ENCODE measurements at regions not wholly inside any gene's neighbourhood (a gene's known extent, or its start where the extent isn't known, plus 50 kb on each side); places are given as distances from the start of the nearest gene placed in this dataset.
"Not testable (repeated sequence)": the region's sequence is repeated elsewhere in the genome, so short reads cannot be mapped to it uniquely, and the experiment has no call there.

GRCh38 chr3:144749536-144750253, 778.1 kb downstream of the DIPK2A start:
- ATAC-seq (replicated peaks); DNase-seq; H3K27me3 Mint-ChIP-seq; H3K27ac Mint-ChIP-seq; H3K9me3 Mint-ChIP-seq; H3K4me1 Mint-ChIP-seq (ENCODE audit: low read depth in 2 of 2); H3K36me3 Mint-ChIP-seq (ENCODE audit: insufficient read depth); H3K4me3 Mint-ChIP-seq: not testable (repeated sequence)

- H3K27me3 Mint-ChIP-seq, result no peaks in the 10 kb centered on the region
- H3K9me3 Mint-ChIP-seq, result peaks cover 0 to 10% of the 10 kb centered on the region in 2 donors
- H3K4me1 Mint-ChIP-seq (ENCODE audit: low read depth in 2 of 2), result no peaks in the 10 kb centered on the region
- H3K36me3 Mint-ChIP-seq (ENCODE audit: insufficient read depth), result no peaks in the 10 kb centered on the region
- no peak for DNase-seq
- no peak for ATAC-seq (replicated peaks)
- H3K4me3 Mint-ChIP-seq, result no peak overlapping the region
- no peak overlapping the region for H3K27ac Mint-ChIP-seq
These were observed 782.6 kb downstream of the DIPK2A start for GRCh38 chr3:144754076-144754783.

GRCh38 chr3:144756704-144757440, 785.2 kb downstream of the DIPK2A start:
- H3K4me3 Mint-ChIP-seq, result no peak overlapping the region
- no peaks in the 10 kb centered on the region for H3K27me3 Mint-ChIP-seq
- ATAC-seq (replicated peaks) (no peak), DNase-seq (no peak)
- H3K4me1 Mint-ChIP-seq (ENCODE audit: low read depth in 2 of 2), result no peaks in the 10 kb centered on the region
- no peak overlapping the region for H3K27ac Mint-ChIP-seq
- no peaks in the 10 kb centered on the region for H3K36me3 Mint-ChIP-seq (ENCODE audit: insufficient read depth)
- peaks cover 0 to 10% of the 10 kb centered on the region in 2 donors for H3K9me3 Mint-ChIP-seq

- no peak for ATAC-seq (replicated peaks)
- H3K4me3 Mint-ChIP-seq, result no peak overlapping the region
These were observed 789.2 kb downstream of the DIPK2A start for GRCh38 chr3:144760831-144761230.

GRCh38 chr3:144762091-144762490, 790.5 kb downstream of the DIPK2A start:
- ATAC-seq (replicated peaks) (no peak), DNase-seq (no peak)
- Mint-ChIP-seq H3K9me3 (peaks cover 0 to 5% of the 10 kb centered on the region in 2 donors), H3K4me1 (ENCODE audit: low read depth in 2 of 2) (no peaks in the 10 kb centered on the region), H3K27ac (no peak overlapping the region), H3K36me3 (ENCODE audit: insufficient read depth) (no peaks in the 10 kb centered on the region), H3K4me3 (no peak overlapping the region), H3K27me3 (no peaks in the 10 kb centered on the region)

More at GRCh38 chr3:144760831-144761230, 789.2 kb downstream of the DIPK2A start:
- no peak for DNase-seq
- H3K9me3 Mint-ChIP-seq, result peaks cover 0 to 4% of the 10 kb centered on the region in 2 donors
- no peaks in the 10 kb centered on the region for H3K4me1 Mint-ChIP-seq (ENCODE audit: low read depth in 2 of 2)
- H3K36me3 Mint-ChIP-seq (ENCODE audit: insufficient read depth), result no peaks in the 10 kb centered on the region
- no peaks in the 10 kb centered on the region for H3K27me3 Mint-ChIP-seq
- H3K27ac Mint-ChIP-seq, result no peak overlapping the region

GRCh38 chr3:144763878-144764454, 792.3 kb downstream of the DIPK2A start:
- H3K27ac Mint-ChIP-seq, result no peak overlapping the region
- no peak for ATAC-seq (replicated peaks)

GRCh38 chr3:144770281-144770680, 798.7 kb downstream of the DIPK2A start:
- ATAC-seq (replicated peaks) (no peak), DNase-seq (no peak)
- Mint-ChIP-seq H3K36me3 (ENCODE audit: insufficient read depth) (no peaks in the 10 kb centered on the region), H3K27me3 (no peaks in the 10 kb centered on the region), H3K4me1 (ENCODE audit: low read depth in 2 of 2) (no peaks in the 10 kb centered on the region), H3K9me3 (peaks cover 0 to 1% of the 10 kb centered on the region in 2 donors), H3K27ac (no peak overlapping the region), H3K4me3 (no peak overlapping the region)

More at GRCh38 chr3:144763878-144764454, 792.3 kb downstream of the DIPK2A start:
- H3K9me3 Mint-ChIP-seq, result peaks cover 0 to 5% of the 10 kb centered on the region in 2 donors
- H3K4me1 Mint-ChIP-seq (ENCODE audit: low read depth in 2 of 2), result no peaks in the 10 kb centered on the region
- no peak overlapping the region for H3K4me3 Mint-ChIP-seq
- no peak for DNase-seq
- no peaks in the 10 kb centered on the region for H3K27me3 Mint-ChIP-seq
- no peaks in the 10 kb centered on the region for H3K36me3 Mint-ChIP-seq (ENCODE audit: insufficient read depth)

DNA sequence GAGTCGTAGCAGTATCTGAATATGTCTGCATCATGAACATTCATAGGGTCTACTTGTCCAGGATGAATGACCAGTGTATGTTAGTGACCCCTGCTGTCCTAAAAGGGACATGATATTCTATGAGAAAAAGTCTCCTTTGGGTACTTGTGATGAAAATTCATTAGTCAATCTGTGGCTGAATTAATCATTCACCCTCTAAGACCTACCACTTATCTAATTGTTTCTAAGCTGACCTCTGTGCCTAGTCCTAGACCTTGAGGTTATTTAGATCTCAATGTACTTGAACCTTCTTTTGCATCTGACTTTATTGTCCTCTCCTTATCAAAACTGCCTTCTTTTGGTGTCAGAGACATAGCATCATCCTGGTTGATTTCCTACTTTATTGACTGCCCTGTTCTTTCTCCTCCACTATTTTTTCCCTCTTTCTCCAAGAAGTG, 799.3 kb downstream of the DIPK2A start:
- Mint-ChIP-seq H3K27me3 (no peaks in the 10 kb centered on the region), H3K4me3 (no peak overlapping the region), H3K36me3 (ENCODE audit: insufficient read depth) (no peaks in the 10 kb centered on the region), H3K4me1 (ENCODE audit: low read depth in 2 of 2) (no peaks in the 10 kb centered on the region), H3K9me3 (peaks cover 0 to 1% of the 10 kb centered on the region in 2 donors), H3K27ac (no peak overlapping the region)
- ATAC-seq (replicated peaks) (no peak), DNase-seq (no peak)

- Mint-ChIP-seq H3K27me3 (no peaks in the 10 kb centered on the region), H3K9me3 (peaks cover 0 to under 1% of the 10 kb centered on the region in 2 donors), H3K36me3 (ENCODE audit: insufficient read depth) (no peaks in the 10 kb centered on the region), H3K27ac (no peak overlapping the region), H3K4me1 (ENCODE audit: low read depth in 2 of 2) (no peaks in the 10 kb centered on the region), H3K4me3 (no peak overlapping the region)
- DNase-seq (no peak), ATAC-seq (replicated peaks) (no peak)
These were observed 799.8 kb downstream of the DIPK2A start for GRCh38 chr3:144771381-144771870.

- Mint-ChIP-seq H3K4me1 (ENCODE audit: low read depth in 2 of 2) (no peaks in the 10 kb centered on the region), H3K9me3 (no peaks in the 10 kb centered on the region)
These were observed 800.7 kb downstream of the DIPK2A start for GRCh38 chr3:144772372-144772771.

GRCh38 chr3:144773350-144773749, 801.7 kb downstream of the DIPK2A start:
- Mint-ChIP-seq H3K27ac (no peak overlapping the region), H3K4me1 (ENCODE audit: low read depth in 2 of 2) (no peaks in the 10 kb centered on the region), H3K36me3 (ENCODE audit: insufficient read depth) (no peaks in the 10 kb centered on the region), H3K4me3 (no peak overlapping the region), H3K27me3 (no peaks in the 10 kb centered on the region), H3K9me3 (no peaks in the 10 kb centered on the region)
- DNase-seq (no peak), ATAC-seq (replicated peaks) (no peak)

More at GRCh38 chr3:144772372-144772771, 800.7 kb downstream of the DIPK2A start:
- Mint-ChIP-seq H3K36me3 (ENCODE audit: insufficient read depth) (no peaks in the 10 kb centered on the region), H3K4me3 (no peak overlapping the region), H3K27ac (no peak overlapping the region), H3K27me3 (no peaks in the 10 kb centered on the region)
- ATAC-seq (replicated peaks) (no peak), DNase-seq (no peak)

DNA sequence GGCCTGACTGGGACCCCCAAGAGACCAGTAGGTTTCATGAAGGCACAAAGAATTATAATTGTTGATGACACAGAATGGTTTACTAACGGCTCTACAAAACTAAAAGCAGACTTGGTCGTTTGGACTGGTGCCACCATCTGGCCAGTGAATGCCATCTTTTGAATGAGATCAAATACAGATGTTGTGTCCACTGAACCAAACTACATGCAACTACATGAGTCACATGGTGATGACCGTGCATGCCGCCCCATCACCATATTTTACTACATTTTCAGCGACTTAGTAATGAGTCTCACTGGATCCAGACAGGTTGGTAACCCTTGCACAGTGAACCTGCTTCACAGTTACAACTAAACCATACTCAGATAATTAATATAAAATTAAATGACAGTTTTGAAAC, 803.3 kb downstream of the DIPK2A start:
- no peak overlapping the region for H3K27ac Mint-ChIP-seq
- H3K27me3 Mint-ChIP-seq, result no peaks in the 10 kb centered on the region
- DNase-seq (no peak), ATAC-seq (replicated peaks) (no peak)
- no peaks in the 10 kb centered on the region for H3K4me1 Mint-ChIP-seq (ENCODE audit: low read depth in 2 of 2)
- H3K9me3 Mint-ChIP-seq, result no peaks in the 10 kb centered on the region
- no peak overlapping the region for H3K4me3 Mint-ChIP-seq
- H3K36me3 Mint-ChIP-seq (ENCODE audit: insufficient read depth), result no peaks in the 10 kb centered on the region

GRCh38 chr3:144775551-144775950, 803.9 kb downstream of the DIPK2A start:
- Mint-ChIP-seq H3K27ac (no peak overlapping the region), H3K4me1 (ENCODE audit: low read depth in 2 of 2) (no peaks in the 10 kb centered on the region), H3K27me3 (no peaks in the 10 kb centered on the region), H3K36me3 (ENCODE audit: insufficient read depth) (no peaks in the 10 kb centered on the region), H3K9me3 (no peaks in the 10 kb centered on the region), H3K4me3 (no peak overlapping the region)
- DNase-seq (no peak), ATAC-seq (replicated peaks) (no peak)
